ENCODE measurements at regions not wholly inside any gene's neighbourhood (a gene's known extent, or its start where the extent isn't known, plus 50 kb on each side); places are given as distances from the start of the nearest gene placed in this dataset.

DNA sequence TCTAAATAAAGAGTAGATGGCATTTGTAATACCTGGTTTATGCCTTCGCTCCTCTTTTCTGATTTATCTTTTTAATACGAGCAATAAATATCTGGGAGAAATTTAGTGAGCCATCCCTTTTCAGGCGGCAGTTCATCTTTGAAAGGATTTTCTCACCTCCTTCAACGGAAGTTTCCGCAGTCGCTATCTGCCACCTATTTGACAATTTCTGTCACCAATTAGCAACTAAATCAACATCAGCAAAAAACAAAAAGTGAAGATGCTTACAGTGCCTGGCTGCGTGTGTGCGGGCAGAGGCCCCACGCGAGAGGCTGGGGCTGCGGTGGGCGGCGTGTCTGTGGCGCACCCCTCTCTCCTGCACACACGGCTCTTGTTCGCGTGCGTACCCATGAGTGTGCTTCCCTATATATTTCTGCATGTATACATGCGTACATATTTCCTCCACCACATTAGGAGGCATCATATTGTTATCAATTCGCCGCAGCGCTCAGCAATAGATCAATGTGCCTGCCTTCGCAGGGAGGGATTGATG, 117.3 kb upstream of the BARHL2 start:
- TF ChIP-seq POLR2A (IDR thresholded peaks at IDR 0.05): no peak
- TF ChIP-seq, protein P1, sequence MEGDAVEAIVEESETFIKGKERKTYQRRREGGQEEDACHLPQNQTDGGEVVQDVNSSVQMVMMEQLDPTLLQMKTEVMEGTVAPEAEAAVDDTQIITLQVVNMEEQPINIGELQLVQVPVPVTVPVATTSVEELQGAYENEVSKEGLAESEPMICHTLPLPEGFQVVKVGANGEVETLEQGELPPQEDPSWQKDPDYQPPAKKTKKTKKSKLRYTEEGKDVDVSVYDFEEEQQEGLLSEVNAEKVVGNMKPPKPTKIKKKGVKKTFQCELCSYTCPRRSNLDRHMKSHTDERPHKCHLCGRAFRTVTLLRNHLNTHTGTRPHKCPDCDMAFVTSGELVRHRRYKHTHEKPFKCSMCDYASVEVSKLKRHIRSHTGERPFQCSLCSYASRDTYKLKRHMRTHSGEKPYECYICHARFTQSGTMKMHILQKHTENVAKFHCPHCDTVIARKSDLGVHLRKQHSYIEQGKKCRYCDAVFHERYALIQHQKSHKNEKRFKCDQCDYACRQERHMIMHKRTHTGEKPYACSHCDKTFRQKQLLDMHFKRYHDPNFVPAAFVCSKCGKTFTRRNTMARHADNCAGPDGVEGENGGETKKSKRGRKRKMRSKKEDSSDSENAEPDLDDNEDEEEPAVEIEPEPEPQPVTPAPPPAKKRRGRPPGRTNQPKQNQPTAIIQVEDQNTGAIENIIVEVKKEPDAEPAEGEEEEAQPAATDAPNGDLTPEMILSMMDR (IDR thresholded peaks at IDR 0.05): no peak

Measured in tibial nerve (tissue), 3 donors.